Kidney (tissue), 13 donors: ENCODE measurements at regions not wholly inside any gene's neighbourhood (a gene's known extent, or its start where the extent isn't known, plus 50 kb on each side); places are given as distances from the start of the nearest gene placed in this dataset.

Experiments
- DNase-seq, 5 donors: peaks; one replicate each; pipeline ENCODE4 v3.0.0-alpha.2; 2013 to 2020
- FAIRE-seq: peaks from 2 replicates; lab custom pipeline; 2012; peaks lifted over from hg19 to GRCh38; lab: Jason Lieb, UNC
- H3K27ac ChIP-seq, 2 donors: one replicate each; pipeline ENCODE4 v1.7.0; 2013; ENCODE audit warnings: low read depth in 2 of 2, low read length in 2 of 2, inconsistent platforms in 1 of 2
- H3K27me3 ChIP-seq: one replicate; pipeline ENCODE4 v1.7.1; 2013; ENCODE audit warnings: low read length, inconsistent platforms; ENCODE audit not compliant: control insufficient read depth, insufficient read depth
- H3K36me3 ChIP-seq, 3 donors: one replicate each; pipeline versions ENCODE4 v1.7.0 to v1.7.1; 2013; ENCODE audit warnings: low read length in 3 of 3, control low read depth in 1 of 3, inconsistent platforms in 1 of 3; ENCODE audit not compliant: insufficient read depth in 3 of 3, control insufficient read depth in 2 of 3
- H3K4me1 ChIP-seq, 3 donors: one replicate each; pipeline versions ENCODE4 v1.7.0 to v1.7.1; 2013; ENCODE audit warnings: low read length in 3 of 3, inconsistent platforms in 1 of 3, low read depth in 1 of 3; ENCODE audit not compliant: control insufficient read depth in 2 of 3, insufficient read depth in 2 of 3
- H3K4me3 ChIP-seq, 3 donors: one replicate each; pipeline versions ENCODE4 v1.7.0 to v1.8.1; 2013; ENCODE audit warnings: low read length in 3 of 3, control low read depth in 1 of 3, inconsistent platforms in 1 of 3
- H3K9ac ChIP-seq, 3 donors: one replicate each; pipeline versions ENCODE4 v1.7.0 to v1.7.1; 2013; ENCODE audit warnings: low read length in 3 of 3, control low read depth in 1 of 3, inconsistent platforms in 1 of 3
- H3K9me3 ChIP-seq, 3 donors: one replicate each; pipeline versions ENCODE4 v1.7.0 to v1.7.1; 2013; ENCODE audit warnings: low read length in 3 of 3, control low read depth in 1 of 3, inconsistent platforms in 1 of 3; ENCODE audit not compliant: control insufficient read depth in 2 of 3, insufficient read depth in 1 of 3
- CTCF ChIP-seq: IDR thresholded peaks from 3 replicates; pipeline ENCODE4 v1.5.1; 2012; ENCODE audit warnings: mild to moderate bottlenecking, moderate library complexity, borderline replicate concordance; ENCODE audit not compliant: insufficient read depth; ENCODE audit errors: extremely low read depth
- intact Hi-C: fragments of 100-400 bp; cut with DNase I; formaldehyde crosslinking; loops from one replicate; pipeline ENCODE4 v1.11.1; 2022
- donor health status: control.
- donor health status: control.
- donor health status: control.
- donor health status: control.
- donor health status: control.
- donor health status: DM: yes; HTN: yes; CAD: no.
- donor health status: Normal renal cell carcinoma (clear cell type).

GRCh38 chr6:154625721-154626120 is 107.5 kb upstream of the SCAF8 start:
- no peak overlapping the region for H3K27ac ChIP-seq

DNA sequence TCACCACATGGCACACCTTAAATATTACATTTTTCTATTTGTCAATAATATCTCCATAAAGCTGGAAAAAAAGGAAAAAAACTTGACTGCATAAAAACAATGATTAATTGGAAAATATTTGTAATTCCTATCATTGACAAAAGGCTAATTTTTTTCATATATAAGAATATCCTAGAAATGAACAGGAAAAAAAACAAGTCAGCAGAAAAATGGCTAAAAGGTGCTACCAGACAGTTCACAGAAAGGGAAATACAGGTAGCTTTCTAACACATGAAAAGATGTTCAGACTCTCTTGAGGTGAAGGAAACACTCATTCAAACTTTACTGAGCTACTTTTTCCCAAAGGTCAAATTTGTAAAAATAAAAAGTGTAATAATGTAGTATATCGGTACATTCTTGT is 104.1 kb upstream of the SCAF8 start:
- Histone ChIP-seq H3K27ac (no peak overlapping the region), H3K4me3 (no peak overlapping the region), H3K27me3 (no peaks in the 10 kb centered on the region), H3K9me3 (peaks cover 0 to 4% (median 0%) of the 10 kb centered on the region in 3 donors), H3K9ac (no peak overlapping the region), H3K4me1 (no peaks in the 10 kb centered on the region), H3K36me3 (no peaks in the 10 kb centered on the region)
- DNase-seq (no peak), FAIRE-seq (no peak)
- no peak for TF ChIP-seq CTCF
- intact Hi-C loops: no loop called here

More at GRCh38 chr6:154625721-154626120, 107.5 kb upstream of the SCAF8 start:
- no peaks in the 10 kb centered on the region for H3K9me3 ChIP-seq
- no peaks in the 10 kb centered on the region for H3K36me3 ChIP-seq
- no peak for TF ChIP-seq CTCF
- no peaks in the 10 kb centered on the region for H3K27me3 ChIP-seq
- H3K4me1 ChIP-seq: no peaks in the 10 kb centered on the region
- FAIRE-seq (no peak), DNase-seq (no peak)
- intact Hi-C loops: no loop called here
- H3K4me3 ChIP-seq: no peak overlapping the region
- no peak overlapping the region for H3K9ac ChIP-seq

DNA sequence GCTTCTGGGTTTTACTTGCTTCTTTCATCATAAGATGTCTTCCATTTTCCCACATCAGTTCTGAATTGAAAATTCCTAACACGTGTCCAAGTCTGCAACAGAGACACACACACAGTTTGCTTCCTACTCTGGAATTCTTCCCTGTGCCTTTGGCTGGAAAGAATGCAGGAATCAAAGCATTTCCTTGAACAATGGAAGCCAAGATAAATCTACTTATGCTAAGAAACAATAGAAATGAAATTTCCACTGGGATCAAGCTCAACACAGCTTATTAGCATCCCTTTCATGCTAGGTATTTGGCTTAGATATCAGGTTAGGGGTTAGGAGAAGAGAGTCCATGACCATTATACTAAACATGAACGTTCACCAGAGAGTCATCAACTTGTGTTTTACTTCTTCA is 101.1 kb upstream of the SCAF8 start:
- H3K9me3 ChIP-seq: peaks cover 0 to 4% (median 0%) of the 10 kb centered on the region in 3 donors
- DNase-seq: no peak
- H3K4me1 ChIP-seq: no peaks in the 10 kb centered on the region
- no peak for TF ChIP-seq CTCF
- FAIRE-seq: no peak
- H3K4me3 ChIP-seq: no peak overlapping the region
- H3K9ac ChIP-seq: no peak overlapping the region
- no peaks in the 10 kb centered on the region for H3K36me3 ChIP-seq
- H3K27me3 ChIP-seq: no peaks in the 10 kb centered on the region
- no peak overlapping the region for H3K27ac ChIP-seq
- intact Hi-C loops: no loop called here

DNA sequence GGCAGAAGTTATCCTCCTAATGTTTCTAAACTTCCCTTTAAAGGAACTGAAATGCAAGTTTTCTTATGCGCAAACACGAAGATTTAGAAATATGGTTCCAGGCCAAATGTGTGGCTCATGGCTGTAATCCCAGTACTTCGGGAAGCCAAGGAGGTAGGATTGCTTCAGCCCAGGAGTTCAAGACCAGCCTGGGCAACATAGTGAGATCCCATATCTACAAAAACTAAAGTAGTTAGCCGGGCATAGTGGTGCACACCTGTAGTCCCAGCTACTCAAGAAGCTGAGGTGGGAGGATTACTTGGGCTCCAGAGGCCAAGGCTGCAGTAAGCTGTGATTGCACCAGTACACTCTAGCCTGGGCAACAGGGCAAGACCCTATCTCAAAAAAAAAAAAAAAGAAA is 95.8 kb upstream of the SCAF8 start:
- no peak for DNase-seq
- Histone ChIP-seq H3K36me3 (no peaks in the 10 kb centered on the region), H3K4me1 (no peaks in the 10 kb centered on the region), H3K27ac (no peak overlapping the region), H3K4me3 (no peak overlapping the region), H3K27me3 (no peaks in the 10 kb centered on the region), H3K9ac (no peak overlapping the region), H3K9me3 (peaks cover 0 to 4% (median 0%) of the 10 kb centered on the region in 3 donors)
- intact Hi-C loops: no loop called here
- no peak for FAIRE-seq
- TF ChIP-seq CTCF: no peak
